ENCODE measurements at regions not wholly inside any gene's neighbourhood (a gene's known extent, or its start where the extent isn't known, plus 50 kb on each side); places are given as distances from the start of the nearest gene placed in this dataset.

DNA sequence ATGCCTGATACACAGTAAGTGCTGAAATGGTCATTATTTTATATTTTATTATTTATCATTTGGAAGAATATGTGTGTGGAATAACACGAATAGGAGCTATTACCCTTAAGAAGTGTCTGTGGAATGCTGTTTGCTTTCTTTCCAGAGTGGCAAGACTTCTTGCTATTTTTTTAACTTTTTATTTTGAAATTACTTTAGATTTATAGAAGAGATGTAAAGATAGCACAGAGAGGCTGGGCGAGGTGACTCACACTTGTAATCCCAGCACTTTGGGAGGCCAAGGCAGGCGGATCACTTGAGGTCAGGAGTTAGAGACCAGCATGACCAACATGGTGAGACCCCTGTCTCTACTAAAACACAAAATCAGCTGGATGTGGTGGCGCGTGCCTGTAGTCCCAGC, 58.9 kb upstream of the PAX6 start:
- Histone ChIP-seq H3K4me3 (ENCODE audit: control insufficient read depth in 2 of 3, extremely low read depth in 1 of 3, insufficient read depth in 2 of 3, low read depth in 1 of 3, low read length in 3 of 3) (no peak overlapping the region), H3K4me2 (ENCODE audit: control insufficient read depth, extremely low read depth, insufficient read depth, low read depth, low read length) (no peak overlapping the region), H3K79me2 (ENCODE audit: control insufficient read depth, insufficient read depth, low read length) (no peaks in the 10 kb centered on the region), H3K9ac (ENCODE audit: control insufficient read depth, extremely low read depth, insufficient read depth, low read length) (no peak overlapping the region), H3K36me3 (ENCODE audit: control insufficient read depth in 2 of 2, extremely low read depth in 1 of 2, insufficient read depth in 2 of 2, low read length in 2 of 2) (no peaks in the 10 kb centered on the region), H3K9me3 (ENCODE audit: control insufficient read depth, low read depth, low read length) (no peaks in the 10 kb centered on the region), H4K20me1 (ENCODE audit: control insufficient read depth, extremely low read depth, insufficient read depth, low read length) (no peaks in the 10 kb centered on the region), H3K27me3 (ENCODE audit: control insufficient read depth, extremely low read depth, insufficient read depth, low read length) (peaks cover 10% of the 10 kb centered on the region), H2AFZ (ENCODE audit: control insufficient read depth, low read length) (no peak overlapping the region), H3K4me1 (ENCODE audit: control insufficient read depth, extremely low read depth, insufficient read depth, low read length) (peaks cover 9% of the 10 kb centered on the region), H3K9me1 (ENCODE audit: control insufficient read depth, extremely low read depth, insufficient read depth, low read length) (no peaks in the 10 kb centered on the region), H3K27ac (ENCODE audit: control insufficient read depth, insufficient read depth, low read length) (no peak overlapping the region)
- DNase-seq (ENCODE audit: low read depth, low spot score), result no peak
- TF ChIP-seq EZH2 (IDR thresholded peaks at IDR 0.05; ENCODE audit: low read length), result no peak
- FAIRE-seq, result no peak
- dilution Hi-C loops (cut with MboI; ENCODE audit: extremely low pct_ligation_motif_present, low sequenced_read_pairs), result no loop called here

DNA sequence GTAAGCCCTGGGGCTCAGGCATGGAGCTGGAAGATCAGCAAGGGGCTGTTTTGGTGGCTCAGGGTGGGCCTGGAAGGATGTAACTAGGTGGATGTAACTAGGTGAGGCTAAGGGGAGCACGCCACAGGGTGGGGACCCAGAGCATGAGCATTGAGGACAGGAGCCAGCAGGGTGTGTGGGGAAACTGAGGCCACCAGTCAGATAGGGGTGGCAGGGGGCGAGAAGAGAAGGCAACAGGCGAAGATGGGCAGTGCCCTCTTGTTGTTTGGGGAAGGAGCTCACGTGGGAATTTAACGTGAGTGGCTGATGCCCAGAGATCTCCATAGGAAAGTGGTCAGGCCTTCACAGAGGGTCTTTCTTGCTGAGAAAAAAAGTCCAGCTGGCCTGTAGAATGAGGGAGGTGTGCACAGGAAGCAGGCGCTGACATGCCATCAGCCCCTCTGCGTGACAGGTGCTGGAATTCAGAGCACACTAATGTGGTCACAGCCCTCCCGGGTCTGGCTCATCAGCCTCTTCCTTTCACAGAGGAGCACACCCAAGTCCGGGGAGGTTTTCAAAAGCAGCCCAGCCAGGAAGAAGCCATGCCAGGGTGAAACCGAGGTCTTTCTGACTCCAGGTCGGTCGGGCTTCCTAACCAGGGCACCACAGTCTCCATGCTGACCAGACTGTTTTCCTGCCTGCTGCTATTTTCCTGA, 54.6 kb upstream of the PAX6 start:
- no peak for TF ChIP-seq EZH2 (IDR thresholded peaks at IDR 0.05; ENCODE audit: low read length)
- TF ChIP-seq, protein P1, sequence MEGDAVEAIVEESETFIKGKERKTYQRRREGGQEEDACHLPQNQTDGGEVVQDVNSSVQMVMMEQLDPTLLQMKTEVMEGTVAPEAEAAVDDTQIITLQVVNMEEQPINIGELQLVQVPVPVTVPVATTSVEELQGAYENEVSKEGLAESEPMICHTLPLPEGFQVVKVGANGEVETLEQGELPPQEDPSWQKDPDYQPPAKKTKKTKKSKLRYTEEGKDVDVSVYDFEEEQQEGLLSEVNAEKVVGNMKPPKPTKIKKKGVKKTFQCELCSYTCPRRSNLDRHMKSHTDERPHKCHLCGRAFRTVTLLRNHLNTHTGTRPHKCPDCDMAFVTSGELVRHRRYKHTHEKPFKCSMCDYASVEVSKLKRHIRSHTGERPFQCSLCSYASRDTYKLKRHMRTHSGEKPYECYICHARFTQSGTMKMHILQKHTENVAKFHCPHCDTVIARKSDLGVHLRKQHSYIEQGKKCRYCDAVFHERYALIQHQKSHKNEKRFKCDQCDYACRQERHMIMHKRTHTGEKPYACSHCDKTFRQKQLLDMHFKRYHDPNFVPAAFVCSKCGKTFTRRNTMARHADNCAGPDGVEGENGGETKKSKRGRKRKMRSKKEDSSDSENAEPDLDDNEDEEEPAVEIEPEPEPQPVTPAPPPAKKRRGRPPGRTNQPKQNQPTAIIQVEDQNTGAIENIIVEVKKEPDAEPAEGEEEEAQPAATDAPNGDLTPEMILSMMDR (optimal IDR thresholded peaks at IDR 0.05 in 1 of 3, IDR thresholded peaks at IDR 0.05 in 1 of 3, conservative IDR thresholded peaks at IDR 0.05 in 1 of 3; ENCODE audit: extremely low read depth in 1 of 3, insufficient read depth in 2 of 3, low read length in 3 of 3), result no peak
- H3K27ac ChIP-seq (ENCODE audit: control insufficient read depth, insufficient read depth, low read length), result no peak overlapping the region
- no peaks in the 10 kb centered on the region for H4K20me1 ChIP-seq (ENCODE audit: control insufficient read depth, extremely low read depth, insufficient read depth, low read length)
- DNase-seq (ENCODE audit: low read depth, low spot score), result no peak
- no peaks in the 10 kb centered on the region for H3K9me1 ChIP-seq (ENCODE audit: control insufficient read depth, extremely low read depth, insufficient read depth, low read length)
- H3K4me1 ChIP-seq (ENCODE audit: control insufficient read depth, extremely low read depth, insufficient read depth, low read length), result no peaks in the 10 kb centered on the region
- H2AFZ ChIP-seq (ENCODE audit: control insufficient read depth, low read length), result no peak overlapping the region
- H3K9ac ChIP-seq (ENCODE audit: control insufficient read depth, extremely low read depth, insufficient read depth, low read length), result no peak overlapping the region
- no peaks in the 10 kb centered on the region for H3K9me3 ChIP-seq (ENCODE audit: control insufficient read depth, low read depth, low read length)
- no peaks in the 10 kb centered on the region for H3K79me2 ChIP-seq (ENCODE audit: control insufficient read depth, insufficient read depth, low read length)
- dilution Hi-C loops (cut with MboI; ENCODE audit: extremely low pct_ligation_motif_present, low sequenced_read_pairs), result no loop called here
- H3K4me3 ChIP-seq (ENCODE audit: control insufficient read depth in 2 of 3, extremely low read depth in 1 of 3, insufficient read depth in 2 of 3, low read depth in 1 of 3, low read length in 3 of 3), result no peak overlapping the region
- no peak for FAIRE-seq
- H3K4me2 ChIP-seq (ENCODE audit: control insufficient read depth, extremely low read depth, insufficient read depth, low read depth, low read length), result no peak overlapping the region
- no peaks in the 10 kb centered on the region for H3K27me3 ChIP-seq (ENCODE audit: control insufficient read depth, extremely low read depth, insufficient read depth, low read length)
- H3K36me3 ChIP-seq (ENCODE audit: control insufficient read depth in 2 of 2, extremely low read depth in 1 of 2, insufficient read depth in 2 of 2, low read length in 2 of 2), result no peaks in the 10 kb centered on the region
